Upper lobe of left lung (tissue), 4 donors: ENCODE measurements at regions not wholly inside any gene's neighbourhood (a gene's known extent, or its start where the extent isn't known, plus 50 kb on each side); places are given as distances from the start of the nearest gene placed in this dataset.

Source experiments
- EP300 ChIP-seq, 4 donors: sonication (generic); formaldehyde crosslinking; IDR thresholded peaks; one replicate each; pipeline ENCODE4 v1.5.1; 2017; ENCODE audit warnings: antibody characterized with exemption in 4 of 4, control low read depth in 2 of 4
- POLR2A ChIP-seq, 4 donors: fragments of 450-650 bp; IDR thresholded peaks; one replicate each; pipeline ENCODE4 v1.5.1; 2016 to 2017; ENCODE audit warnings: antibody characterized with exemption in 4 of 4, mild to moderate bottlenecking in 2 of 4
- POLR2AphosphoS5 ChIP-seq, 2 donors: sonication (generic); formaldehyde crosslinking; IDR thresholded peaks; one replicate each; pipeline ENCODE4 v1.5.1; 2017; ENCODE audit warnings: antibody characterized with exemption in 2 of 2
- TF ChIP-seq, protein P1 (sequence below), 6 experiments: fragments of 450-650 bp in 4 of 6; fragments of 200-600 bp in 2 of 6; sonication (generic) in 2 of 6; IDR thresholded peaks; one replicate each; pipeline ENCODE4 v1.5.1; 2016 to 2019; ENCODE audit warnings: antibody characterized with exemption in 6 of 6

DNA sequence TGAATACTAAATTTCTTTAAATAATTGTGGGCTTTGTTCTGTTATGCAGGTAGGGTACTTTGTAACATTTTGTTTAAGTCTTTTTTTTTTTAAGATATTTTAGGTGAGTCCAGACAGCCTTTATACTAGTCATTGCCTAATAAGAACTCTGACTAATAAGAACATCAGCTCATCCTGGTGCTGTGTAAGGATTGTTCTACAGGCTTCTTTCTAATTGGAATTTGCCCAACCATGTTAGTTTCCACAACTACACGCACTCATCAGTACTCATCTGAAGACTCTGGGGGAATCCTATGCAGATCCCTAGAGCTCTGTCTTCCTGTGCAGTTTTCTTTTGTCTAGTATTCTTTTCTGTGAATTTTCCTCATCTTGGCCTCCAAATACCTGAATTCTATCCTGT, 741.8 kb downstream of the IGSF11 start:
- TF ChIP-seq, protein P1, sequence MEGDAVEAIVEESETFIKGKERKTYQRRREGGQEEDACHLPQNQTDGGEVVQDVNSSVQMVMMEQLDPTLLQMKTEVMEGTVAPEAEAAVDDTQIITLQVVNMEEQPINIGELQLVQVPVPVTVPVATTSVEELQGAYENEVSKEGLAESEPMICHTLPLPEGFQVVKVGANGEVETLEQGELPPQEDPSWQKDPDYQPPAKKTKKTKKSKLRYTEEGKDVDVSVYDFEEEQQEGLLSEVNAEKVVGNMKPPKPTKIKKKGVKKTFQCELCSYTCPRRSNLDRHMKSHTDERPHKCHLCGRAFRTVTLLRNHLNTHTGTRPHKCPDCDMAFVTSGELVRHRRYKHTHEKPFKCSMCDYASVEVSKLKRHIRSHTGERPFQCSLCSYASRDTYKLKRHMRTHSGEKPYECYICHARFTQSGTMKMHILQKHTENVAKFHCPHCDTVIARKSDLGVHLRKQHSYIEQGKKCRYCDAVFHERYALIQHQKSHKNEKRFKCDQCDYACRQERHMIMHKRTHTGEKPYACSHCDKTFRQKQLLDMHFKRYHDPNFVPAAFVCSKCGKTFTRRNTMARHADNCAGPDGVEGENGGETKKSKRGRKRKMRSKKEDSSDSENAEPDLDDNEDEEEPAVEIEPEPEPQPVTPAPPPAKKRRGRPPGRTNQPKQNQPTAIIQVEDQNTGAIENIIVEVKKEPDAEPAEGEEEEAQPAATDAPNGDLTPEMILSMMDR (IDR thresholded peaks at IDR 0.05), result no peak
- TF ChIP-seq POLR2AphosphoS5 (IDR thresholded peaks at IDR 0.05), result no peak
- no peak for TF ChIP-seq EP300 (IDR thresholded peaks at IDR 0.05)
- no peak for TF ChIP-seq POLR2A (IDR thresholded peaks at IDR 0.05)
